Right renal pelvis (tissue), 4 donors: ENCODE measurements at regions not wholly inside any gene's neighbourhood (a gene's known extent, or its start where the extent isn't known, plus 50 kb on each side); places are given as distances from the start of the nearest gene placed in this dataset.

Experiments used
- DNase-seq, 4 donors: peaks; one replicate each; pipeline ENCODE4 v3.0.0-alpha.2; 2013; ENCODE audit warnings: low read depth in 4 of 4, low spot score in 3 of 4, missing footprints in 1 of 4

- DNase-seq, result no peak
Observed at GRCh38 chr4:45370408-45370807, 644.1 kb upstream of the GNPDA2 start.

GRCh38 chr4:45368832-45369231 lies 642.5 kb upstream of the GNPDA2 start:
- no peak for DNase-seq

- DNase-seq, result no peak
Observed at GRCh38 chr4:45363931-45364330, 637.6 kb upstream of the GNPDA2 start.

GRCh38 chr4:45358573-45359506 lies 632.5 kb upstream of the GNPDA2 start:
- no peak for DNase-seq

- DNase-seq, result no peak
Observed at GRCh38 chr4:45353161-45353560, 626.8 kb upstream of the GNPDA2 start.

GRCh38 chr4:45350438-45350837 lies 624.1 kb upstream of the GNPDA2 start:
- DNase-seq, result no peak

- no peak for DNase-seq
Observed at GRCh38 chr4:45349859-45350258, 623.5 kb upstream of the GNPDA2 start.

- DNase-seq, result no peak
Observed at GRCh38 chr4:45346816-45347435, 620.6 kb upstream of the GNPDA2 start.

GRCh38 chr4:45345558-45345957 lies 619.2 kb upstream of the GNPDA2 start:
- DNase-seq, result no peak

- DNase-seq, result no peak
Observed at GRCh38 chr4:45331802-45332201, 605.4 kb upstream of the GNPDA2 start.

- DNase-seq, result no peak
Observed at GRCh38 chr4:45327544-45327943, 601.2 kb upstream of the GNPDA2 start.

- no peak for DNase-seq
Observed at GRCh38 chr4:45324455-45325417, 598.4 kb upstream of the GNPDA2 start.

- DNase-seq, result no peak
Observed at GRCh38 chr4:45323453-45324058, 597.2 kb upstream of the GNPDA2 start.

GRCh38 chr4:45317739-45318138 lies 591.4 kb upstream of the GNPDA2 start:
- DNase-seq, result no peak

- no peak for DNase-seq
Observed at GRCh38 chr4:45317276-45317675, 590.9 kb upstream of the GNPDA2 start.

GRCh38 chr4:45316257-45316656 lies 589.9 kb upstream of the GNPDA2 start:
- no peak for DNase-seq

- no peak for DNase-seq
Observed at GRCh38 chr4:45302828-45303227, 576.5 kb upstream of the GNPDA2 start.

- no peak for DNase-seq
Observed at GRCh38 chr4:45294464-45294863, 568.1 kb upstream of the GNPDA2 start.

GRCh38 chr4:45293335-45293734 lies 567.0 kb upstream of the GNPDA2 start:
- no peak for DNase-seq

GRCh38 chr4:45292844-45293243 lies 566.5 kb upstream of the GNPDA2 start:
- no peak for DNase-seq
